GM18508 (cell line): ENCODE measurements at regions not wholly inside any gene's neighbourhood (a gene's known extent, or its start where the extent isn't known, plus 50 kb on each side); places are given as distances from the start of the nearest gene placed in this dataset.

Experiments
- ATAC-seq: cut with Tn5 transposase; IDR thresholded peaks from one replicate; pipeline ENCODE4 v1.9.1; 2021; ENCODE audit warnings: moderate number of reproducible peaks; ENCODE audit not compliant: insufficient read depth, unreplicated experiment

DNA sequence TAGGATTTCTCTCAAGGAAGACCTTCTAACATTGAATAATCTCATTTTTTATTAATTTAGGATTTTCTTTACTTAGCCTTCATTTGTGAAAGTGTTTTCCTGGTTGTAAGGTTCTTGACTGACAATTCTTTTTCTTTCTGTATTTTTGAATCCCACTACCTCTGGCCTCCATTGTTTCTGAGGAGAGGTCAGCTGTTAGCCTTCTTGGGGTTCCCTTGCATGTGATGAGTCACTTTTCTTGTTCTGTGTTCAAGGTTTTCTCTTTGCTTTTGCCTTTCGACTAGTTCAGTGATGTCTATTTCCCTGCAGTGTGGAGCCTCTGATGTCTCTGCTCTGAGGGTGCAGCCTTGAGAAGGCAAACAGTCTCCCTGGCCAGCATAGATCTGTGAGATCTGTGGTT is 304.1 kb upstream of the ZNF32 start:
- no peak for ATAC-seq

- no peak for ATAC-seq
Observed at GRCh38 chr10:43949351-43949750, 300.7 kb upstream of the ZNF32 start.

- no peak for ATAC-seq
Observed at GRCh38 chr10:43946445-43946844, 297.8 kb upstream of the ZNF32 start.

- ATAC-seq, result no peak
Observed at GRCh38 chr10:43945908-43946307, 297.2 kb upstream of the ZNF32 start.

GRCh38 chr10:43945094-43945730 is 296.5 kb upstream of the ZNF32 start:
- ATAC-seq, result no peak

DNA sequence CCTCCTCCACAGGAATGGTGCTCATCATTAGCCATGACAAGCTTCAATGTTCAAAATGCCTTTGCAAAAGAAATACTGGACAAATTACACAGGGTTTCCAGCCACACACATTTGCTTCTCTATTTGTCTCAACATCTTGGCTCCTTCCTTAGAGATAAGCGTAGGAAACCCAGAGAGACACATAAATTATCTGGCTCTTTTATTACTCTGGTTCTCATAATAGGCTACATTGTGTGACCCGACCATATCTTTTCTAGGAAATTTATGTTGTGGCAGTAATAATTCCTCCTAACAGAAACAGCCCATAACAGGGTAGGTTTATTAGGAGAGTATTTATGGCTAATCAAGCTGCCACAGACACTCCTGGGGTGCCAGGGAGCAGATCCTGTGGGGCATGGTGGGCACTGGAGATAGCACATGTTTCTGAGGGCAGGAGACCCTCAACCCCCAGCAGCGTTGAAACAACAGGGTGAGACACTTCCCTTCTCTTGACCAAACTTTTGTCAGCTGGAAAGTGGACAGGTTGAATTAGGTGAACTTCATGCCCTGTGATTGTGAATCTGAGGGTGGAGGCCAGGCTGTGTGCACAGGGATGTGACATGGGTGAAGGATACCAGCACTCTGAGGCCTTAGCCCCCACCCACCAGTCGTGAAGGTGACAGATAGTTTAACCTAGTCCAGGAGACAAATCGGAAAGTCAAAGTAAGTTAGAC is 295.9 kb upstream of the ZNF32 start:
- no peak for ATAC-seq

- no peak for ATAC-seq
Observed at GRCh38 chr10:43943818-43944360, 295.2 kb upstream of the ZNF32 start.

- ATAC-seq, result no peak
Observed at GRCh38 chr10:43943119-43943817, 294.6 kb upstream of the ZNF32 start.

DNA sequence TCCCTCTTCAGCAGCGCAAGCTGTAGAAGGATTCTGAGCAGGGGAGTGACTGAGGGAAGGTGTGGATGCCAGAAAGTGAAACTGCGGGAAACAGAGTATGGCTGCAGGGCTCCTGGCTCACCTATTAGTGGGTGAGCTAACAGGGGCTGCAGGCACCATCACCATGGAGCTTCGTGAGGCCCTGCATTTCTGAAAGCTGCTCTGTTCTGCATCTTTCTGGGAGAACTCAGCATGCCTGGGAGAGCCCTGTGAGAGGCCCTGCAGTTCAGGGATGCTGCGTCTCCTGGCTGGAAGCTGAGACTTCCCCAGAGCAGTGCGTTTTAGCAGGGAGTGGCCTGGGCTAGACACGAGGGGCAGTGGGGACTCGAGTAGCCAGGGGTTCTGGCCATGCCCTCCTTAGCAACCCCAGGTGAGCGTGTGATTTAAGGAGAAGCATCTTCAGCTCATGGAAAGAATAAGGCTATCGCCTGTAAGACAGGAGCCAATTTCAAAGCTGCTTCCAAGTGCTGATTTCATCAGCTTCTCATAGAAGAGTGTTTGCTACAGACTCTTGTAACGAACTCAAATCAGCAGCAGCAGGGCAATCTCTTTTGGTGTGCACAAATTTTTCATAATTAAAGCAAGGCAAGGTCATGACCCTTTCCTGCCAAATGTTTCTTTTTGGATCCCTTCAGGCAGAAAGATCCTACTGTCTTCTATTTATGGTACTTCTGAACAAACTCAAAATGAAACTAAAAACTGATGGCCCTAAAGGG is 293.6 kb upstream of the ZNF32 start:
- ATAC-seq, result no peak

- ATAC-seq, result no peak
Observed at GRCh38 chr10:43940898-43941837, 292.5 kb upstream of the ZNF32 start.

- ATAC-seq, result no peak
Observed at GRCh38 chr10:43939939-43940820, 291.5 kb upstream of the ZNF32 start.

DNA sequence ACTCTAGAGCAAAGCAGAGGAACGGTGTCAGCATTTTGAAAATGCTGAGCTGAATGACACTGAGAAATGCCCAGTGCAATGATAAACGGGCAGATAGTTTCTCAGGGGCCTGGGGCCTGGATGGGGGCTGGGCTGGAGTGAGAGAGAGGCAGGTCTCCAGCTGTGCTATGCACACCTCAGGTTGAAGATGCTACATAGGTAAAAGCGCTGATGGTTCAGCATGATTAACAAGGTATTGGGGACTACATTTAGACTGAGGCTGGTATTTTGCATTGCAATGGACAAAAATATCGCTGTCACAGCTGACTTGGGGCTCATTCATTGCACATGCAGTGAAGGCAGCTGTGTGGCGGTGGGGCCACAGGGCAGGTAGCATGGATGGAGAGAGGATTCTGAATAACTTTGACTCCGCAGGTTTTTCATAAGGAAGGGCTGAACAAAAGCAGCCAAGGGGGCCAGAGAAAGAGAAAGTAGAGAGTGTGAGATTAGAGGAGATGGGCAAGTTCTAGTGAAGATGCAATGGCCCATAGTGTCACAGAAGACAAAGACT is 290.8 kb upstream of the ZNF32 start:
- ATAC-seq, result no peak

GRCh38 chr10:43938810-43939209 is 290.1 kb upstream of the ZNF32 start:
- no peak for ATAC-seq

DNA sequence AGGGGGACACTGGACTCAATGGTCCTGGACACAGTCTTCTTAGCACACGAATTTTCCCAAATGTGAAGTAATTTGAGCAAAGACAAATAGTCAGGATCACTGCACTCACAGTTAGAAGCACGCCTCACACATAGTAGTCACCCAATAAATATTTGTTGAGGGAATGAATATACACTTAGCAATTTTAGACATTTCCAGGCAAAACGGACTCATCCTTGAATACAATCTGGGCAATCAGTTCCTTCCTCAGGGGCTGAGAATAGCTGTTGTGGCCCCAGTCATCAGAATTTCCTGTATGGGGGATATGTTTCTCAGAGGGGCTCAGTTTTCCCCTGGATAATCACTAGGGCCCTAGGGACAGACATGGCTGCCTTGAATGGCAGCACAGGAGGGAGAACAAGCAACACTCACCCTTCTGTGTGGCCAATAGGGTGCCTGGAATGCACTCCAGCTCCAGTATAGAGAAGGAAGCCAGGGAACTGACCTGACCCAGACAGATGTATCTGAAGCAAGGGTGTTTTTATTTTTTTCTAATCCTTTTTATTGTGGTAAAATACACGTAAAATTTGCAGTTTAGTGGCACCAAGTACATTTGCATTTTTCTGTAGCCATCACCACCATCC is 282.7 kb upstream of the ZNF32 start:
- no peak for ATAC-seq

DNA sequence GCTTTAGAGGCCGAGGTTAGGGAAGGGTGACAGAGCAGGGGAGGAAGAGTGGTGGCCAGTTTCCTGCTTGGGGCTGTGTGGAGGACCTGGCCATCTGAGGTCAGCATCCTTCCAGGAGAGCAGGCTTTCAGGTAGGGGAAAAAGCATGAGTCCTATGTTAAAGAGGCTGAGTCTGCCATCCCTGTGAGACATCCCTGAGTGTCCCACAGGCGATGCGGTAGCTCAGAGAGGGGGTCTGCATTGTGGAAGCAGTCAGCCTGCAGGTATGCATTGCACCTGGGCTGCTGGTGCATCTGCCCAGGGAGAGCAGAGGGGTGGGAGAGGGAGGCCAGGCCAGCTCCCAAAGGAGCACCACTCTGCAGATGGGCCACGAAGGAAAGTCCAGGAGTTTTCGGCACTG is 282.1 kb upstream of the ZNF32 start:
- ATAC-seq, result no peak

GRCh38 chr10:43930243-43930642 is 281.6 kb upstream of the ZNF32 start:
- no peak for ATAC-seq

DNA sequence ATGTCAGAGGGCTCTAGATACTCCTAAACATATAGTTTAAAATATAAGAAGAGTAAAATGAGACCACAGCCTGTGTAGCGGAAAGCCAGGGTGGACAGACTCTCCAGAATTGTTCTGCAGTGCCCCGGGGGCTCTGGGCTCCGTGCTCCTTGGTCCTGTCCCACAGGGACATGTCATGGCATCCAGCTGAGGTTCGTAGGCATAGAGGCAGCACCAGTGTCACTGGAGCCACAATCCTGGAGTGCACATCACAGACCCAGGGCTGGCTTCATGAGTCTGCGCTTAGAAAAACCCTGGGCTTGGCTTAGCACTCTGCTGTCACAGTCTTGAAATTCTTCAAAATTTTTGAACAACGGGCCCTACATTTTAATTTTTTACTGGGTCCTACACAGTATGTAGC is 280.4 kb upstream of the ZNF32 start:
- no peak for ATAC-seq

DNA sequence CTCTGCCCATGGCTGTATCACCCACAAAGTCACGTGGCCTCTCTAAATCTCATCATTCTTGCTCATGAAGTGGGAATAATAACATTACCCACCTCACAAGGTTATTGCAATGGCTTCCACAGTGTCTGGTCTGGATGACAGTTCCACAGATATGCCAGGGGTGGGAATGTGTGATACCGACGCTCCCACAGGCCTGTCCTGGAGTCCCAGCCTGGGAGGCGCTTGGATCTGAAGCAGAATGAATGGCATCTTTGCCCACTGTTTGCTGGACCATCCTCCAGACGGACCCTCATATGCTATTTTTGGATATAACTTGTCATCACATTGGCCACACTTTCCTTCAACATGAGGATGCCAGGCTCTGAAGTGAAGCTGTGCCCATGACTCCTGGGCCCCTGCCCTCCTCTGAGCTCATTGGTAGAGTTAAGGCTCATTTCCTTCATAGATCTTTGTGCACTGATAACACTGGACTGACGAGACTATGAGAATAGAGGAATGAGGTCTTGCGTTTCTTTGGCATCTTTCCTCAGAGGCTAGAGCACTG is 279.8 kb upstream of the ZNF32 start:
- no peak for ATAC-seq
